ENCODE measurements at regions not wholly inside any gene's neighbourhood (a gene's known extent, or its start where the extent isn't known, plus 50 kb on each side); places are given as distances from the start of the nearest gene placed in this dataset.

DNA sequence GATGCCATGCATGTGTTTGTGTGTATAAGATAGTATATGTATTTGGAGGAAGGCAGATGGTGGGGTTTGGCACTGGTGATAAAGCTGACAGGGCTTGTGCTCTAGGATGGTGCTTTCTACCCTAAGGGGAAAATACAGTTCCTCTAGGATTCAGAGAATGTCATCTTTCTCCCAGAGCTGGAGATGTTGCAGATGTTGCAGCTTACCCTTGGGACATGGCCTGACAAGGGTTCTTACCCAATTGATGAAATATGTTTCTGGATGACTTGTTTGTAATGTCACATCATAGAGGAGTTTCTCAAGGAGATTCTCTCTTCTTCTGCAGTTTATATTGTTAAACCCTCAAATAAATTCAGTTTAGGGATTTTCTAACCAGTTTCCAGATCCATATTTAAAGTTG lies 52.5 kb upstream of the PITX2 start:
- Histone ChIP-seq H3K4me3 (no peak overlapping the region), H3K27ac (no peak overlapping the region), H3K36me3 (ENCODE audit: insufficient read depth, low read length) (no peaks in the 10 kb centered on the region), H3K9ac (ENCODE audit: insufficient read length) (no peak overlapping the region), H3K9me3 (ENCODE audit: low read depth, low read length) (no peaks in the 10 kb centered on the region)
- peak; percentile 64 for DNase-seq (ENCODE audit: low read depth, low spot score)
- no peak for TF ChIP-seq FOXP2 (optimal IDR thresholded peaks at IDR 0.05; ENCODE audit: control extremely low read depth, extremely low read length, insufficient read depth)
- TF ChIP-seq EZH2 (IDR thresholded peaks at IDR 0.05) = no peak
- no peak for TF ChIP-seq POLR2AphosphoS5 (IDR thresholded peaks at IDR 0.05; ENCODE audit: borderline replicate concordance, low read depth, low read length)

DNA sequence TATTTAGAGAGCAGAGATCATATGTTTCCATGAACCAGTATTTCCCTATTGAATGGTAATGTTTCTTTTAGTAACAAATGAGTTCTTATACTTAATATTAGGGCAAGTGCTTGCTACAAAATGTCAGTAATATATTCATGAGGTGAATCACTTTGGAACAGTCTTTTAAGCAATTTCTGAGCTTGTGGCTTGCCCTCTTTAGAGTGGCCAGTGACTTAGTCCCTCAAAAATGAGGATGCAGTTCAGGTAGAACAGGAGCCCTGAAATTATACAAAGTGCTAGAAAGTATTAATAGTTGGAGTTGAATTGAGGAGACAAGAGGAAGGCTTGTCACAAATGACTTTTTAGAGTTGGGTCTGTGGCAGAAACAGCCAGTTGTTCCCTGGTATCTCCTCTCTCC lies 53.4 kb upstream of the PITX2 start:
- TF ChIP-seq EZH2 (IDR thresholded peaks at IDR 0.05) (no peak), FOXP2 (optimal IDR thresholded peaks at IDR 0.05; ENCODE audit: control extremely low read depth, extremely low read length, insufficient read depth) (no peak), POLR2AphosphoS5 (IDR thresholded peaks at IDR 0.05; ENCODE audit: borderline replicate concordance, low read depth, low read length) (no peak)
- H3K27ac ChIP-seq = no peak overlapping the region
- H3K9me3 ChIP-seq (ENCODE audit: low read depth, low read length) = no peaks in the 10 kb centered on the region
- no peaks in the 10 kb centered on the region for H3K36me3 ChIP-seq (ENCODE audit: insufficient read depth, low read length)
- H3K4me3 ChIP-seq = no peak overlapping the region
- DNase-seq (ENCODE audit: low read depth, low spot score) = no peak
- H3K9ac ChIP-seq (ENCODE audit: insufficient read length) = no peak overlapping the region

DNA sequence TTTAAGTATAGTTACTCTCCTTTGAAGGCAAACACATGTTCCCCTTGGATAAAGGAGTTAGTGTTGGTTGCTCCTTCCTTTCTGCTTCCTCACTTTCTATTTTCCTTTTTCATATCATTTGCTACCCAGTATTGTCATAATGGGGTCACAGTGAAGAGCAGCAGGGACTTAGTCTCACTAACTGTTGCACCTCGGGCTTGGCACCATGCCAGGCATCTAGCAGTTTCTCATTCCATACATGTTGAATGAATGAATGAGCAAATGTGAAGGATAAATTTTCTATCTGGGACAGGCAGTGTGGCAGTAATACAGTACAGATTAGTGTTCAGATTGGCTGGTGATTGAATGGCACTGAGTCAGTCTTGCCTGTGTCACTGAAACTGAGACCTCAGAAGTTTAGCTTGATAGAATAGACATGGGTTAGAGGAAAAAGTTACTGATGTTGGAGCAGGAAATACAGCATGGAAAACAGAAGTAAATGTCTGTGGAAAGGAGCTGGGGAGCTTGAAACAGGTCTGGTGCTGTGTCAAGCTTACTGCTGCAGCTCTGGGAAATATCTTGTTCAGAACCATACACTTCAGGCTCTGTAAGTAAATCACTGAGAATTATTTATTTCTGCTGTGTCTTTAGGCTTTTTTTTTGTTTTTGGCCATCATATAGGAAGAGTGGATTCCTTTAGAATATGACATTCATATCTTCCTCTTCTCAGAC lies 55.8 kb upstream of the PITX2 start:
- H3K9me3 ChIP-seq (ENCODE audit: low read depth, low read length) = no peaks in the 10 kb centered on the region
- H3K36me3 ChIP-seq (ENCODE audit: insufficient read depth, low read length) = no peaks in the 10 kb centered on the region
- H3K9ac ChIP-seq (ENCODE audit: insufficient read length) = no peak overlapping the region
- TF ChIP-seq POLR2AphosphoS5 (IDR thresholded peaks at IDR 0.05; ENCODE audit: borderline replicate concordance, low read depth, low read length) = no peak
- TF ChIP-seq FOXP2 (optimal IDR thresholded peaks at IDR 0.05; ENCODE audit: control extremely low read depth, extremely low read length, insufficient read depth) = no peak
- no peak for TF ChIP-seq EZH2 (IDR thresholded peaks at IDR 0.05)
- H3K27ac ChIP-seq = no peak overlapping the region
- DNase-seq (ENCODE audit: low read depth, low spot score) = no peak
- H3K4me3 ChIP-seq = no peak overlapping the region

DNA sequence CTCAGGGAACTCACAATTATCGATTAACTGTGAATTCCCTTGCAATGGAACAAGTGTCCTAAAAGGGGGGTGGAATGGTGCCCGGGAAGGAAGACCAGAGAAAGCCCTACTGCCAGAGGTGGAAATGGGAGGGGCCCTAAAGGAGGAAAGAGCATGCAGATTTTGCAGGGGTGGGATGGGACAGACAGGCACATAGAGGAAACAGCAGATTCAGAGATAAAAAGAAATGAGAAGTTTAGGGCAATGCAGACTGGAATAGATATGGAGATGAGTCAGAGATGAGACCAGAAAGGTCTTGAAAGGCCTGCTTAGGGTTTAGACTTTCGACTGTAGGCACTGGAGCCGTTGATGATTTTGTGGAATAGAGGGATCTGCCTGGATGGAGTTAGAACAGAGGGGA lies 57.4 kb upstream of the PITX2 start:
- no peak overlapping the region for H3K4me3 ChIP-seq
- no peak for DNase-seq (ENCODE audit: low read depth, low spot score)
- TF ChIP-seq POLR2AphosphoS5 (IDR thresholded peaks at IDR 0.05; ENCODE audit: borderline replicate concordance, low read depth, low read length) (no peak), EZH2 (IDR thresholded peaks at IDR 0.05) (no peak), FOXP2 (optimal IDR thresholded peaks at IDR 0.05; ENCODE audit: control extremely low read depth, extremely low read length, insufficient read depth) (no peak)
- H3K9me3 ChIP-seq (ENCODE audit: low read depth, low read length) = no peaks in the 10 kb centered on the region
- H3K9ac ChIP-seq (ENCODE audit: insufficient read length) = no peak overlapping the region
- H3K27ac ChIP-seq = no peak overlapping the region
- H3K36me3 ChIP-seq (ENCODE audit: insufficient read depth, low read length) = no peaks in the 10 kb centered on the region

DNA sequence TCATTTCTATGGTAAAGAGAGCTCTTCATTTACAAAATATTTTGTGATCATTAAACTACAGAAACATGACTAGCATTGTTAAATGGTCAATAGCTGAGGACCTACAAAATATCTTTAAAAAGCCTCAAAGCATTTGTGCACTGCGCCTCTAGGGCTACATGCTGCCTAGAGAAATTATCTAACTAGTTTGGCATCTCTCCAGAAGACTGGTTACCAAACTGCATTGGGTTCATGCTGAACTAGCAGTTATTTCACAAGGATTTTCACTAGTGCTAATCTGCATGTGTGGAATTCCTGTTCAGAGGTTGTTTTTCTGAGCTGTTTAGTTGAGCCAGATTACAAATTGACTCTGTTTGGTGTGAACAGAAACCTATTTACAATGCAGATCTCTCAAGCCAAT lies 58.5 kb upstream of the PITX2 start:
- TF ChIP-seq EZH2 (IDR thresholded peaks at IDR 0.05) (no peak), POLR2AphosphoS5 (IDR thresholded peaks at IDR 0.05; ENCODE audit: borderline replicate concordance, low read depth, low read length) (no peak), FOXP2 (optimal IDR thresholded peaks at IDR 0.05; ENCODE audit: control extremely low read depth, extremely low read length, insufficient read depth) (no peak)
- Histone ChIP-seq H3K36me3 (ENCODE audit: insufficient read depth, low read length) (no peaks in the 10 kb centered on the region), H3K4me3 (peak overlapping the region; percentile 44), H3K9ac (ENCODE audit: insufficient read length) (no peak overlapping the region), H3K9me3 (ENCODE audit: low read depth, low read length) (no peaks in the 10 kb centered on the region), H3K27ac (peak overlapping the region; percentile 44; the same call in 1 of the 2 replicates)
- DNase-seq (ENCODE audit: low read depth, low spot score) = peak; percentile 55

GRCh38 chr4:110682311-110682710 lies 59.4 kb upstream of the PITX2 start:
- no peak overlapping the region for H3K9ac ChIP-seq (ENCODE audit: insufficient read length)
- DNase-seq (ENCODE audit: low read depth, low spot score) = no peak
- TF ChIP-seq POLR2AphosphoS5 (IDR thresholded peaks at IDR 0.05; ENCODE audit: borderline replicate concordance, low read depth, low read length) = no peak
- no peak for TF ChIP-seq EZH2 (IDR thresholded peaks at IDR 0.05)
- no peak for TF ChIP-seq FOXP2 (optimal IDR thresholded peaks at IDR 0.05; ENCODE audit: control extremely low read depth, extremely low read length, insufficient read depth)

GRCh38 chr4:110683601-110684000 lies 60.7 kb upstream of the PITX2 start:
- no peak overlapping the region for H3K27ac ChIP-seq
- no peak overlapping the region for H3K9ac ChIP-seq (ENCODE audit: insufficient read length)
- no peaks in the 10 kb centered on the region for H3K36me3 ChIP-seq (ENCODE audit: insufficient read depth, low read length)
- H3K9me3 ChIP-seq (ENCODE audit: low read depth, low read length) = no peaks in the 10 kb centered on the region
- DNase-seq (ENCODE audit: low read depth, low spot score) = no peak
- TF ChIP-seq FOXP2 (optimal IDR thresholded peaks at IDR 0.05; ENCODE audit: control extremely low read depth, extremely low read length, insufficient read depth) (no peak), POLR2AphosphoS5 (IDR thresholded peaks at IDR 0.05; ENCODE audit: borderline replicate concordance, low read depth, low read length) (no peak)
- H3K4me3 ChIP-seq = no peak overlapping the region

More at GRCh38 chr4:110682311-110682710, 59.4 kb upstream of the PITX2 start:
- Histone ChIP-seq H3K4me3 (no peak overlapping the region; the same call in 1 of the 2 replicates), H3K9me3 (ENCODE audit: low read depth, low read length) (no peaks in the 10 kb centered on the region), H3K36me3 (ENCODE audit: insufficient read depth, low read length) (no peaks in the 10 kb centered on the region), H3K27ac (peak overlapping the region; percentile 67)

GRCh38 chr4:110702326-110702725 lies 79.4 kb upstream of the PITX2 start:
- no peak overlapping the region for H3K9ac ChIP-seq (ENCODE audit: insufficient read length)
- no peak overlapping the region for H3K4me3 ChIP-seq
- no peaks in the 10 kb centered on the region for H3K36me3 ChIP-seq (ENCODE audit: insufficient read depth, low read length)
- H3K27ac ChIP-seq = no peak overlapping the region
- H3K9me3 ChIP-seq (ENCODE audit: low read depth, low read length) = no peaks in the 10 kb centered on the region
- DNase-seq (ENCODE audit: low read depth, low spot score) = no peak
- TF ChIP-seq EZH2 (IDR thresholded peaks at IDR 0.05) = no peak
- TF ChIP-seq POLR2AphosphoS5 (IDR thresholded peaks at IDR 0.05; ENCODE audit: borderline replicate concordance, low read depth, low read length) = no peak
- TF ChIP-seq FOXP2 (optimal IDR thresholded peaks at IDR 0.05; ENCODE audit: control extremely low read depth, extremely low read length, insufficient read depth) = no peak

Measured in SK-N-MC (cell line).